ENCODE measurements at regions not wholly inside any gene's neighbourhood (a gene's known extent, or its start where the extent isn't known, plus 50 kb on each side); places are given as distances from the start of the nearest gene placed in this dataset.
A peak's percentile ranks its signal among the peaks of the same experiment; 100 is the strongest.

DNA sequence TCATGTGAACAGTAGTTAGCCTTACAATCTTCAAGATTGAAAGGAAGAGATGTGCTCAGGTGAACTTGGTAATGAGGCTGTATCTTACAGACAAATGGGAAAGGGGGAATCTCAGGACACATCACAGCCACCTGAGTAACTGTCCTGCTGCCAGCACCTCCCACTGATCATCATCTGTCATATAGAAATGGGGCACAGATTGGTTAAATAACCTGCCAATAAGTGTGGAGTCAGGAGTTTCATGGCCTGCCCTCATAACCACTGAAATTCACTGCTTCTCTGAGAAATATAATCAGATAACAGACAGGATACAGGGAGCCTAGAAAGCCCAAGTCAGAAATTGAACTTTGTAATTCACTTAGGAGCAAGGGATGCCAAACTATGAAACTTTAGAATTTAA lies 64.9 kb upstream of the TAS2R16 start:
- intact Hi-C loops (cut with DNase I), result no loop called here
- ATAC-seq (ENCODE audit: poor library complexity) (no peak), DNase-seq (no peak)

DNA sequence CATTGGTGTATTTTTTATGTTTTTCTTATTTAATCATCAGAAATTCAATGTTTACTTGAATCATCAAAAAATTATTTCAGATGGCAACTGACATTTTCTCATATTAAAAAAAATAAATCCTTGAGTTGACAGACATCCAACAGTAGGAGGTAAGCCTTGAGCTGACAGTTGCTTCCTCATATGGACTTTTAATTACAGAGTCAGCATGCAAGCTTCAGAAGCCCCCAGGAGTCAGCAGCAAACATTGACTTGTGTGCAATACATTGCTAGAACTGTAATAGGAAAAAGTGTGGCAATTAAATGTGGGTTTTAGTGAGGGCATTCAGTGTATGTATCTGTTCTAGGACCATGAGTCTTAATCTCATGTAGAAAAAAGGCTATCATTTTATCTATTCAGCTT lies 62.4 kb upstream of the TAS2R16 start:
- no peak for DNase-seq
- ATAC-seq (ENCODE audit: poor library complexity), result no peak
- intact Hi-C loops (cut with DNase I), result no loop called here

DNA sequence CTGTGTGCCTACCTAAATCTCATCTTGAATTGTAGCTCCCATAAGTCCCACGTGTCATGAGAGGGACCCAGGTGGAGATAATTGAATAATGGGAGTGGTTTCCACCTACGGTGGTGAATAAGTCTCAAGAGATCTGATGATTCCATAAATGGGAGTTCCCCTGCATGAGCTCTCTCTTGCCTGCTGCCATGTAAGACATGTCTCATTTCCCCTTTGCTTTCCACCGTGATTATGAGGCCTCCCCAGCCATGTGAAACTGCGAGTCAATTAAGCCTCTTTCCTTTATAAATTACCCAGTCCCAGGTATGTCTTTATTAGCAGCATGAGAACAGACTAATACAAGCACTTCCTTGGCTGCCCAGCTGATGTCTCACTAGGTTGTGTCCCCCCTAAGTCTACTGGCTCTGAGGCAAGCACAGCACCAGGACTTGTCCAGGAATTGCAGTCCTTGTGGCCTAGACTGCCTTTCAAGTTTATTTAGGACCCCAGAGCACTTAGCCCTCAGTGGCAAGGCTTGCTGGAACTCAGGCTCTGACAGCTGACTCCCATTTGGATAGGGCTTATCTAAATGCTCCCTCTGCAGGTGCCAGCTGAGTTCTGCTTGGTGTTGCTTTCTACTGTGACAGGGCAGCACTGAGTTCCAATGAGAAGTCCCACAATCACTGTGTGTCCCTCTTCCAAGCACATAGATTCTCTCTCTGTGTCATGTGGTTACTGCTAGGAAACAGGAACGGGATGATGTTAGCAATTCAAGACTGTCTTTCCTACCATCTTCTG lies 59.0 kb upstream of the TAS2R16 start:
- peak; percentile 98 for ATAC-seq (ENCODE audit: poor library complexity)
- intact Hi-C loops (cut with DNase I), result no loop called here
- DNase-seq, result no peak

DNA sequence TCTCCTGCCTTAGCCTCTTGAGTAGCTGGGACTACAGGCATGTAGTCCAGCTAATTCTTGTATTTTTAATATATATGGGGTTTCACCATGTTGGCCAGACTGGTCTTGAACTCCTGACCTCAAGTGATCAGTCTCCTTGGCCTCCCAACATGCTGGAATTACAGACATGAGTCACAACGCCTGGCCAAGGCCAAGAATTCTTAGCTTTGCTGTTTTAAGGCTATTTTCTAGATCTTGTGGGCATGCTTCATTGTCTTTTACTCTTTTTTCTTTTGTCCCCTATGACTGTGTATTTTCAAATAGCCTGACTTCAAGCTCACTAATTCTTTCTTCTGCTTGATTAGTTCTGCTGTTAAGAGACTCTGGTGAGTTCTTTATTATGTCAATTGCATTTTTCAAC lies 56.4 kb upstream of the TAS2R16 start:
- ATAC-seq (ENCODE audit: poor library complexity) (no peak), DNase-seq (no peak)
- intact Hi-C loops (cut with DNase I), result no loop called here

DNA sequence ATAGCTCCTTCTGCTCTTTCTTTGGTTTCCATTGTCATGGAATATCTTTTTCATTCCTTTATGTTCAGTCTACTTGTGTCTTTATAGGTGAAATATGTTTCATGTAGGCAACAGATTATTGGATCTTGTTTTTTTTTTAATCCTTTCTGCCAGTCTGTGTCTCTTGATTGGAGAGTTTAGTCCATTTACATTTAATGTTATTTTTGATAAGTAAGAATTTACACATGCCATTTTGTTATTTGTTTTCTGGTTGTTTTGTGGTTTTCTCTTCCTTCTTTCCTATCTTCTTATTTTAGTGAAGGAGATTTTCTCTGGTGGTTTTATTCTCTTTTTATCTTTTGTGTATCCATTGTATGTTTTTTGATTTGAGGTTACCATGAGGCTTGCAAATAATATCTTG lies 52.5 kb upstream of the TAS2R16 start:
- ATAC-seq (ENCODE audit: poor library complexity) (no peak), DNase-seq (no peak)
- intact Hi-C loops (cut with DNase I), result no loop called here
